ENCODE measurements at regions not wholly inside any gene's neighbourhood (a gene's known extent, or its start where the extent isn't known, plus 50 kb on each side); places are given as distances from the start of the nearest gene placed in this dataset.

GRCh38 chr1:95558791-95559190, 324.8 kb downstream of the RWDD3 start:
- Histone ChIP-seq H3K27ac (ENCODE audit: control insufficient read depth, insufficient read depth, low read length) (no peak overlapping the region), H4K20me1 (ENCODE audit: control insufficient read depth, extremely low read depth, insufficient read depth, low read length) (no peaks in the 10 kb centered on the region), H3K4me3 (ENCODE audit: control insufficient read depth in 2 of 3, extremely low read depth in 1 of 3, insufficient read depth in 2 of 3, low read depth in 1 of 3, low read length in 3 of 3) (no peak overlapping the region), H3K9me3 (ENCODE audit: control insufficient read depth, low read depth, low read length) (peaks cover 2% of the 10 kb centered on the region), H3K4me1 (ENCODE audit: control insufficient read depth, extremely low read depth, insufficient read depth, low read length) (peaks cover 10% of the 10 kb centered on the region), H3K9me1 (ENCODE audit: control insufficient read depth, extremely low read depth, insufficient read depth, low read length) (no peaks in the 10 kb centered on the region), H3K4me2 (ENCODE audit: control insufficient read depth, extremely low read depth, insufficient read depth, low read depth, low read length) (no peak overlapping the region), H2AFZ (ENCODE audit: control insufficient read depth, low read length) (no peak overlapping the region), H3K79me2 (ENCODE audit: control insufficient read depth, insufficient read depth, low read length) (no peaks in the 10 kb centered on the region), H3K27me3 (ENCODE audit: control insufficient read depth, extremely low read depth, insufficient read depth, low read length) (no peaks in the 10 kb centered on the region), H3K9ac (ENCODE audit: control insufficient read depth, extremely low read depth, insufficient read depth, low read length) (no peak overlapping the region), H3K36me3 (ENCODE audit: control insufficient read depth in 2 of 2, extremely low read depth in 1 of 2, insufficient read depth in 2 of 2, low read length in 2 of 2) (no peaks in the 10 kb centered on the region)
- dilution Hi-C loops (cut with MboI; ENCODE audit: extremely low pct_ligation_motif_present, low sequenced_read_pairs) = no loop called here
- FAIRE-seq = no peak
- TF ChIP-seq EZH2 (IDR thresholded peaks at IDR 0.05; ENCODE audit: low read length) (no peak), CTCF (optimal IDR thresholded peaks at IDR 0.05 in 1 of 3, IDR thresholded peaks at IDR 0.05 in 1 of 3, conservative IDR thresholded peaks at IDR 0.05 in 1 of 3; ENCODE audit: extremely low read depth in 1 of 3, insufficient read depth in 2 of 3, low read length in 3 of 3) (no peak)
- no peak for DNase-seq (ENCODE audit: low read depth, low spot score)

GRCh38 chr1:95561346-95561745, 327.3 kb downstream of the RWDD3 start:
- DNase-seq (ENCODE audit: low read depth, low spot score) (no peak), FAIRE-seq (no peak)
- Histone ChIP-seq H3K27me3 (ENCODE audit: control insufficient read depth, extremely low read depth, insufficient read depth, low read length) (no peaks in the 10 kb centered on the region), H3K79me2 (ENCODE audit: control insufficient read depth, insufficient read depth, low read length) (no peaks in the 10 kb centered on the region), H3K9me3 (ENCODE audit: control insufficient read depth, low read depth, low read length) (no peaks in the 10 kb centered on the region), H3K9me1 (ENCODE audit: control insufficient read depth, extremely low read depth, insufficient read depth, low read length) (no peaks in the 10 kb centered on the region), H3K9ac (ENCODE audit: control insufficient read depth, extremely low read depth, insufficient read depth, low read length) (no peak overlapping the region), H3K4me3 (ENCODE audit: control insufficient read depth in 2 of 3, extremely low read depth in 1 of 3, insufficient read depth in 2 of 3, low read depth in 1 of 3, low read length in 3 of 3) (no peak overlapping the region), H4K20me1 (ENCODE audit: control insufficient read depth, extremely low read depth, insufficient read depth, low read length) (no peaks in the 10 kb centered on the region), H3K4me1 (ENCODE audit: control insufficient read depth, extremely low read depth, insufficient read depth, low read length) (no peaks in the 10 kb centered on the region), H3K27ac (ENCODE audit: control insufficient read depth, insufficient read depth, low read length) (no peak overlapping the region), H2AFZ (ENCODE audit: control insufficient read depth, low read length) (no peak overlapping the region), H3K36me3 (ENCODE audit: control insufficient read depth in 2 of 2, extremely low read depth in 1 of 2, insufficient read depth in 2 of 2, low read length in 2 of 2) (no peaks in the 10 kb centered on the region), H3K4me2 (ENCODE audit: control insufficient read depth, extremely low read depth, insufficient read depth, low read depth, low read length) (no peak overlapping the region)
- TF ChIP-seq EZH2 (IDR thresholded peaks at IDR 0.05; ENCODE audit: low read length) (no peak), CTCF (optimal IDR thresholded peaks at IDR 0.05 in 1 of 3, IDR thresholded peaks at IDR 0.05 in 1 of 3, conservative IDR thresholded peaks at IDR 0.05 in 1 of 3; ENCODE audit: extremely low read depth in 1 of 3, insufficient read depth in 2 of 3, low read length in 3 of 3) (no peak)
- dilution Hi-C loops (cut with MboI; ENCODE audit: extremely low pct_ligation_motif_present, low sequenced_read_pairs) = no loop called here

All from keratinocyte (primary cell).